ENCODE measurements at regions not wholly inside any gene's neighbourhood (a gene's known extent, or its start where the extent isn't known, plus 50 kb on each side); places are given as distances from the start of the nearest gene placed in this dataset.

GRCh38 chr10:129030603-129030895 is 436.5 kb upstream of the MGMT start:
- Histone ChIP-seq H3K9me3 (ENCODE audit: control insufficient read depth, low read length) (no peaks in the 10 kb centered on the region), H3K9ac (no peak overlapping the region), H3K4me3 (ENCODE audit: low read depth, low read length) (no peak overlapping the region), H3K36me3 (ENCODE audit: control insufficient read depth, insufficient read depth, low read length) (no peaks in the 10 kb centered on the region), H3K27ac (no peak overlapping the region), H3K79me2 (no peaks in the 10 kb centered on the region), H3K4me2 (ENCODE audit: low read length) (no peak overlapping the region), H2AFZ (no peak overlapping the region), H3K4me1 (no peaks in the 10 kb centered on the region), H3K27me3 (ENCODE audit: control insufficient read depth, insufficient read depth, low read length) (no peaks in the 10 kb centered on the region)
- no peak for TF ChIP-seq CTCF (IDR thresholded peaks at IDR 0.05)

GRCh38 chr10:129030996-129031843 is 435.8 kb upstream of the MGMT start:
- no peaks in the 10 kb centered on the region for H3K27me3 ChIP-seq (ENCODE audit: control insufficient read depth, insufficient read depth, low read length)
- no peak overlapping the region for H3K4me3 ChIP-seq (ENCODE audit: low read depth, low read length)
- TF ChIP-seq CTCF (IDR thresholded peaks at IDR 0.05): peak; percentile 46
- no peak overlapping the region for H3K9ac ChIP-seq
- no peaks in the 10 kb centered on the region for H3K36me3 ChIP-seq (ENCODE audit: control insufficient read depth, insufficient read depth, low read length)
- H3K27ac ChIP-seq: no peak overlapping the region
- H2AFZ ChIP-seq: no peak overlapping the region
- no peaks in the 10 kb centered on the region for H3K9me3 ChIP-seq (ENCODE audit: control insufficient read depth, low read length)
- H3K4me2 ChIP-seq (ENCODE audit: low read length): no peak overlapping the region
- H3K4me1 ChIP-seq: no peaks in the 10 kb centered on the region
- H3K79me2 ChIP-seq: no peaks in the 10 kb centered on the region

GRCh38 chr10:129031844-129032150 is 435.2 kb upstream of the MGMT start:
- Histone ChIP-seq H3K9me3 (ENCODE audit: control insufficient read depth, low read length) (no peaks in the 10 kb centered on the region), H3K36me3 (ENCODE audit: control insufficient read depth, insufficient read depth, low read length) (no peaks in the 10 kb centered on the region), H3K27me3 (ENCODE audit: control insufficient read depth, insufficient read depth, low read length) (no peaks in the 10 kb centered on the region), H3K4me1 (no peaks in the 10 kb centered on the region), H3K79me2 (no peaks in the 10 kb centered on the region), H3K27ac (no peak overlapping the region), H3K4me2 (ENCODE audit: low read length) (no peak overlapping the region), H2AFZ (no peak overlapping the region), H3K9ac (no peak overlapping the region), H3K4me3 (ENCODE audit: low read depth, low read length) (no peak overlapping the region)
- no peak for TF ChIP-seq CTCF (IDR thresholded peaks at IDR 0.05)

- Histone ChIP-seq H3K4me1 (no peaks in the 10 kb centered on the region), H3K9me3 (ENCODE audit: control insufficient read depth, low read length) (no peaks in the 10 kb centered on the region), H2AFZ (no peak overlapping the region), H3K9ac (no peak overlapping the region), H3K4me3 (ENCODE audit: low read depth, low read length) (no peak overlapping the region), H3K27me3 (ENCODE audit: control insufficient read depth, insufficient read depth, low read length) (no peaks in the 10 kb centered on the region), H3K27ac (no peak overlapping the region), H3K79me2 (no peaks in the 10 kb centered on the region), H3K36me3 (ENCODE audit: control insufficient read depth, insufficient read depth, low read length) (no peaks in the 10 kb centered on the region), H3K4me2 (ENCODE audit: low read length) (no peak overlapping the region)
- no peak for TF ChIP-seq CTCF (IDR thresholded peaks at IDR 0.05)
These were observed 434.4 kb upstream of the MGMT start for GRCh38 chr10:129032372-129033313.

Measured in parathyroid adenoma (tissue), 2 donors.